HEK293 (cell line): ENCODE measurements at regions not wholly inside any gene's neighbourhood (a gene's known extent, or its start where the extent isn't known, plus 50 kb on each side); places are given as distances from the start of the nearest gene placed in this dataset.

Experiments
- CTCF ChIA-PET: fragments of 350-600 bp; formaldehyde crosslinking; extraction: SDS; loops from one replicate; lab custom pipeline; 2021; ENCODE audit warnings: antibody characterized with exemption; lab: Yijun Ruan, JAX
- POLR2A ChIA-PET: fragments of 300-600 bp; formaldehyde crosslinking; extraction: SDS; loops from one replicate; lab custom pipeline; 2020; ENCODE audit warnings: antibody characterized with exemption, inconsistent platforms; lab: Yijun Ruan, JAX
- H3K27ac ChIP-seq: fragments of 200-500 bp; sonication (Bioruptor generic); 2 replicates; pipeline ENCODE4 v1.5.1; 2014; ENCODE audit warnings: low read depth, low read length, control low read depth, inconsistent platforms; ENCODE audit errors: extremely low read depth
- H3K36me3 ChIP-seq, 2 experiments: fragments of 200-500 bp in 1 of 2; sonication (Bioruptor generic) in 1 of 2; 1 replicate in 1 of 2; 2 replicates in 1 of 2; pipeline ENCODE4 v1.5.1; 2014 to 2017; ENCODE audit warnings: inconsistent platforms in 2 of 2, low read length in 2 of 2; ENCODE audit not compliant: control insufficient read depth in 2 of 2, insufficient read depth in 1 of 2
- H3K4me1 ChIP-seq: fragments of 200-500 bp; sonication (Bioruptor generic); 2 replicates; pipeline ENCODE4 v1.5.1; 2014; ENCODE audit warnings: mild to moderate bottlenecking, low read length, inconsistent platforms; ENCODE audit not compliant: control insufficient read depth, insufficient read depth
- H3K4me3 ChIP-seq: 2 replicates; pipeline ENCODE4 v1.5.1; 2011; ENCODE audit warnings: low read depth, mild to moderate bottlenecking, control low read depth, low read length, moderate library complexity
- H3K9me3 ChIP-seq: fragments of 200-500 bp; sonication (Bioruptor generic); 2 replicates; pipeline ENCODE4 v1.5.1; 2014; ENCODE audit warnings: low read depth, low read length, inconsistent platforms; ENCODE audit not compliant: control insufficient read depth, insufficient read depth
- EGR2 ChIP-seq: fragments of 450-650 bp; formaldehyde crosslinking; IDR thresholded peaks from 2 replicates; pipeline ENCODE4 v1.5.1; 2016; ENCODE audit warnings: low read depth, missing biosample characterization, missing genetic modification characterization
- FEZF1 ChIP-seq: fragments of 450-650 bp; formaldehyde crosslinking; IDR thresholded peaks from 2 replicates; pipeline ENCODE4 v1.5.1; 2016; ENCODE audit warnings: missing biosample characterization, missing genetic modification characterization
- HOXC10 ChIP-seq: sonication (generic); formaldehyde crosslinking; IDR thresholded peaks from 2 replicates; pipeline ENCODE4 v1.8.1; 2023; ENCODE audit warnings: mild to moderate bottlenecking, missing genetic modification reagents
- KLF16 ChIP-seq: fragments of 450-650 bp; formaldehyde crosslinking; IDR thresholded peaks from 2 replicates; pipeline ENCODE4 v1.5.1; 2017; ENCODE audit warnings: missing biosample characterization, missing genetic modification characterization
- ZNF394 ChIP-seq: fragments of 450-650 bp; formaldehyde crosslinking; IDR thresholded peaks from 2 replicates; pipeline ENCODE4 v1.5.1; 2016; ENCODE audit warnings: missing biosample characterization, missing genetic modification characterization, mild to moderate bottlenecking, moderate library complexity, borderline replicate concordance
- ZNF423 ChIP-seq: fragments of 450-650 bp; formaldehyde crosslinking; IDR thresholded peaks from 2 replicates; pipeline ENCODE4 v1.5.1; 2016; ENCODE audit warnings: missing biosample characterization, missing genetic modification characterization
- ZNF558 ChIP-seq: fragments of 450-650 bp; formaldehyde crosslinking; IDR thresholded peaks from 2 replicates; pipeline ENCODE4 v1.5.1; 2016; ENCODE audit warnings: missing biosample characterization, missing genetic modification characterization
- ZNF585B ChIP-seq: fragments of 450-650 bp; formaldehyde crosslinking; IDR thresholded peaks from 2 replicates; pipeline ENCODE4 v1.5.1; 2016; ENCODE audit warnings: missing biosample characterization, missing genetic modification characterization
- ZNF596 ChIP-seq: fragments of 450-650 bp; IDR thresholded peaks from 2 replicates; pipeline ENCODE4 v1.5.0; 2018; ENCODE audit warnings: missing biosample characterization, mild to moderate bottlenecking, missing genetic modification characterization, moderate library complexity
- ZNF664 ChIP-seq: fragments of 450-650 bp; formaldehyde crosslinking; IDR thresholded peaks from 2 replicates; pipeline ENCODE4 v1.5.1; 2016; ENCODE audit warnings: missing biosample characterization, missing genetic modification characterization
- ZNF692 ChIP-seq: fragments of 450-650 bp; formaldehyde crosslinking; IDR thresholded peaks from 2 replicates; pipeline ENCODE4 v1.5.1; 2016; ENCODE audit warnings: missing biosample characterization, missing genetic modification characterization
- ZNF792 ChIP-seq: fragments of 450-650 bp; formaldehyde crosslinking; IDR thresholded peaks from 2 replicates; pipeline ENCODE4 v1.5.1; 2016; ENCODE audit warnings: missing biosample characterization, missing genetic modification characterization

DNA sequence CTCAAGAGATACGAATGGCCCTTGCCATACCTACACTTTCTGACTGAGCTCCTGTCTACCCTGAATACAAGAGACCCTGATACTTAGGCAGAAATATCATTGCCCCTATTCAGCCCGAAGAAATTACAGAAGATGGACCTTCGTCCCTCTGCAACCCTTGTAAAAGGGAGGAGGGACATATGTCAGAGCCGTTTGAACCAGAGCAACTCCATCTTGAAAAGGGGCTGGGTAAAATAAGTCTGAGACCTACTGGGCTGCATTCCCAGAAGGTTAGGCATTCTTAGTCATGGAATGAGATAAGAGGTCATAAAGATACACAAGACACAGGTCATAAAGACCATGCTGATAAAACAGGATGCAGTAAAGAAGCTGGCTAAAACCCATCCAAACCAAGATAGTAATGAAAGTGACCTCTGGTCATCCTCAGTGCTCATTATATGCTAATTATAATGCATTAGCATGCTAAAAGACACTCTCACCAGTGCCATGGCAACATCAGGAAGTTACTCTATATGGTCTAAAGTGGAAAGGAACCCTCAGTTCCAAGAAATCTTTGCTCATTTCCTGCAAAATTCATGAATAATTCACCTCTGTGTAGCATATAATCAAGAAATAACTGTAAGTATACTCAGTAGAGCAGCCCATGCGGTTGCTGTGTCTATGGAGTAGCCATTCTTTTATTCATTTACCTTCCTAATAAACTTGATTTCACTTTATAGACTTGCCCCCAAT, 49.7 kb upstream of the GPD1L start:
- Histone ChIP-seq H3K4me3 (no peak overlapping the region), H3K27ac (no peak overlapping the region), H3K4me1 (no peaks in the 10 kb centered on the region), H3K36me3 (no peaks in the 10 kb centered on the region)
- POLR2A ChIA-PET, result no interaction called here
- TF ChIP-seq ZNF394 (no peak), FEZF1 (tag by site-specific recombination) (no peak), EGR2 (tag by site-specific recombination) (no peak), HOXC10 (CRISPR knock-in tag) (no peak), ZNF423 (tag by site-specific recombination) (no peak), KLF16 (tag by site-specific recombination) (no peak), ZNF558 (no peak), ZNF792 (tag by site-specific recombination) (no peak), ZNF596 (tag by site-specific recombination) (no peak), ZNF692 (no peak), ZNF585B (no peak), ZNF664 (tag by site-specific recombination) (no peak)
- TF ChIP-seq, all 188 proteins: peak for 0
- CTCF ChIA-PET, result interaction anchor here (0.9 kb wide), 1 partner anchor 1357 kb away, joined by 3 read pairs; no protein-coding TSS in a partner anchor
- H3K9me3 ChIP-seq, result no peaks in the 10 kb centered on the region
